Heart right ventricle (tissue), 16 donors: ENCODE measurements at regions not wholly inside any gene's neighbourhood (a gene's known extent, or its start where the extent isn't known, plus 50 kb on each side); places are given as distances from the start of the nearest gene placed in this dataset.

ENCODE experiments used
- ATAC-seq, 8 donors: fragments of 200-7000 bp; cut with Tn5 transposase; one replicate each; pipeline ENCODE4 v1.9.1; 2020; ENCODE audit warnings: mild to moderate bottlenecking in 8 of 8, moderate library complexity in 8 of 8, moderate number of reproducible peaks in 1 of 8
- DNase-seq, 2 donors: peaks; one replicate each; pipeline ENCODE4 v3.0.0-alpha.2; 2020
- H3K27ac ChIP-seq, 10 donors: fragments of 200-600 bp; sonication (generic) in 2 of 10; one replicate each; pipeline versions ENCODE4 v1.5.0 to v1.8.0; 2020 to 2022; ENCODE audit warnings: mild to moderate bottlenecking in 3 of 10
- H3K27me3 ChIP-seq, 7 donors: fragments of 200-600 bp; one replicate each; pipeline ENCODE4 v1.8.0; 2021 to 2022; ENCODE audit warnings: mild to moderate bottlenecking in 2 of 7
- H3K36me3 ChIP-seq, 9 donors: fragments of 200-600 bp; sonication (generic) in 1 of 9; one replicate each; pipeline versions ENCODE4 v1.5.0 to v1.8.0; 2020 to 2022; ENCODE audit warnings: mild to moderate bottlenecking in 2 of 9
- H3K4me1 ChIP-seq, 9 donors: fragments of 200-600 bp; sonication (generic) in 1 of 9; one replicate each; pipeline versions ENCODE4 v1.5.0 to v1.8.0; 2020 to 2022; ENCODE audit warnings: mild to moderate bottlenecking in 4 of 9
- H3K4me3 ChIP-seq, 10 donors: fragments of 200-600 bp; sonication (generic) in 2 of 10; one replicate each; pipeline versions ENCODE4 v1.5.0 to v1.8.0; 2020 to 2022; ENCODE audit warnings: mild to moderate bottlenecking in 7 of 10, moderate library complexity in 2 of 10
- H3K9me3 ChIP-seq, 11 donors: fragments of 200-600 bp in 10 of 11; sonication (generic) in 2 of 11; one replicate each; pipeline versions ENCODE4 v1.5.0 to v1.8.0; 2013 to 2022; ENCODE audit warnings: mild to moderate bottlenecking in 2 of 11, control low read depth in 1 of 11, moderate library complexity in 1 of 11
- WGBS, 2 donors: extraction: QIAGEN DNeasy Blood & Tissue Kit; methylation state at CpG; one replicate each; pipeline ENCODE4 v1.1.7; 2013; ENCODE audit warnings: inconsistent platforms in 1 of 2; 5-methylcytosine and 5-hydroxymethylcytosine counted together
- intact Hi-C, 10 donors: fragments of 100-400 bp; cut with DNase I; formaldehyde crosslinking; loops; one replicate each; pipeline versions ENCODE4 v1.11.1 to v1.14.2; 2022
- TF ChIP-seq, protein P1 (sequence below), 9 donors: fragments of 200-600 bp; sonication (generic) in 2 of 9; IDR thresholded peaks; one replicate each; pipeline versions ENCODE4 v1.5.0 to v1.8.0; 2021 to 2022; ENCODE audit warnings: antibody characterized with exemption in 9 of 9, mild to moderate bottlenecking in 5 of 9, moderate library complexity in 1 of 9
- donor health status: Arrhythmogenic right ventricular cardiomyopathy.
- donor health status: ischemic (EF 13 %, LVEDD 7.1; RV severe dilation, severe dysfunction).
- donor health status: healthy with polysubstance abuse.
- donor health status: DM: no; HTN: yes; CAD: no.
- donor health status: DM: no; HTN: no; CAD: no.
- donor health status: ischemic (EF 25% LVEDD 6.9; RV normal size, moderate dysfunction).
- donor health status: ischemic (EF 25% LVEDD 5.7; RV mildly dilated, moderate dysfunction).
- donor health status: healthy.
- donor health status: DM: yes; HTN: yes; CAD: no.
- donor health status: Ischemic cardiomyopathy.
- donor health status: ischemic (EF 35%, LVEDD 5.7; RV mildly dilated, moderate dysfunction).
- donor health status: nonischemic (EF 11% LVEDD 7.7; RV severe dilation, severe dysfunction).
- donor health status: DM: yes; HTN: yes; CAD: no.
- donor health status: PGD.
- donor health status: ischemic (EF 29% LVEDD 5.4; RV normal size, mild dysfunction).
- donor health status: nonischemic (EF 23%, LVEDD 6.1; RV moderate dilation, normal function).

DNA sequence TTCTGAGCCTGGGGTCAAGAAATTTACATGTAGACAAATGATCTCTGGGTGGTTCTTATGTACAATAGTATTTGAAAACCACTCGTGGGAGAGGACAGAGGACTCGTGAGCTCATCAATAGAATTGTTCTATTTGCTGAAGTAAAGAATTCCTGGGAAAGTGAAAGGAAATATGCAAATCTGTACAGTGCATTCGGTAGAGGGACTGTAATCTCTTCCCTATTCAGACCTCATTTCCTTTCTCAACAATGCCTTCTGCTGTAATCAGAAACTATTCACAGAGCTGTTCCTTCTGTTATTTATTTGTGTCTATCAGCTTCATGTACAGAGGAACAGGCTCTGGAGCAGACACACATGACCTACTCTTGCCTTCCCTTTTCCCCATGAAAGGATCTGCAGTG, 709.4 kb upstream of the KIRREL3 start:
- H3K27me3 ChIP-seq: no peaks in the 10 kb centered on the region
- TF ChIP-seq, protein P1, sequence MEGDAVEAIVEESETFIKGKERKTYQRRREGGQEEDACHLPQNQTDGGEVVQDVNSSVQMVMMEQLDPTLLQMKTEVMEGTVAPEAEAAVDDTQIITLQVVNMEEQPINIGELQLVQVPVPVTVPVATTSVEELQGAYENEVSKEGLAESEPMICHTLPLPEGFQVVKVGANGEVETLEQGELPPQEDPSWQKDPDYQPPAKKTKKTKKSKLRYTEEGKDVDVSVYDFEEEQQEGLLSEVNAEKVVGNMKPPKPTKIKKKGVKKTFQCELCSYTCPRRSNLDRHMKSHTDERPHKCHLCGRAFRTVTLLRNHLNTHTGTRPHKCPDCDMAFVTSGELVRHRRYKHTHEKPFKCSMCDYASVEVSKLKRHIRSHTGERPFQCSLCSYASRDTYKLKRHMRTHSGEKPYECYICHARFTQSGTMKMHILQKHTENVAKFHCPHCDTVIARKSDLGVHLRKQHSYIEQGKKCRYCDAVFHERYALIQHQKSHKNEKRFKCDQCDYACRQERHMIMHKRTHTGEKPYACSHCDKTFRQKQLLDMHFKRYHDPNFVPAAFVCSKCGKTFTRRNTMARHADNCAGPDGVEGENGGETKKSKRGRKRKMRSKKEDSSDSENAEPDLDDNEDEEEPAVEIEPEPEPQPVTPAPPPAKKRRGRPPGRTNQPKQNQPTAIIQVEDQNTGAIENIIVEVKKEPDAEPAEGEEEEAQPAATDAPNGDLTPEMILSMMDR (IDR thresholded peaks at IDR 0.05): no peak
- H3K4me1 ChIP-seq: no peaks in the 10 kb centered on the region
- no peak for DNase-seq
- peak in 2 of 8 donors; percentile 26 to 46 for ATAC-seq
- intact Hi-C loops: loop anchor here in 1 of 10 donors (5.0 kb wide), 1 partner anchor 1172 kb away; no protein-coding TSS in a partner anchor
- no peaks in the 10 kb centered on the region for H3K9me3 ChIP-seq
- no peak overlapping the region for H3K27ac ChIP-seq
- no peak overlapping the region for H3K4me3 ChIP-seq
- 31 to 36% methylated on average over 3 of the region's 3 CpGs for WGBS, 2 donors
- no peaks in the 10 kb centered on the region for H3K36me3 ChIP-seq

DNA sequence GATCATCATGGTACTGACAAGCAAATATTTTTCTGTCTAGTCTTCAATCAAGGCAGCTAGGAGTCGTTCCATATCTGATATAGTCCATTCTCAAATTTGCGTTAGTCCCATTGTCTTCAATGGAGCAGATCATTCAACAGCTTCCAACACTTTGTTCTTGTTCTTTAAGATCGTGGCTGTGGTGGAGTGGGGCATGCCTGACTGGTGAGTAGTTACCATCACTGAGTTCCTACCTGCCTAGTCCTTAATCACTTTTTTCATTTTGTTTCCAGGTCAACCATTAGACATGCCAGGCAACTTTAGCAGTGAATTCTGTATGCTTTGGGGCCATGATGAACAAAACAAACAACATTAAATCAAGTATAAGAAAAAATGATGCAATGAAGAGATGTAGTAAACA, 693.1 kb upstream of the KIRREL3 start:
- Histone ChIP-seq H3K9me3 (peaks cover 0 to 11% (median 0%) of the 10 kb centered on the region in 11 donors), H3K27ac (no peak overlapping the region), H3K4me3 (no peak overlapping the region), H3K36me3 (no peaks in the 10 kb centered on the region), H3K4me1 (no peaks in the 10 kb centered on the region), H3K27me3 (no peaks in the 10 kb centered on the region)
- intact Hi-C loops: no loop called here
- TF ChIP-seq, protein P1 (IDR thresholded peaks at IDR 0.05): no peak
- DNase-seq: no peak
- ATAC-seq: no peak
- WGBS, 2 donors: 72 to 78% methylated on average over 3 of the region's 3 CpGs

DNA sequence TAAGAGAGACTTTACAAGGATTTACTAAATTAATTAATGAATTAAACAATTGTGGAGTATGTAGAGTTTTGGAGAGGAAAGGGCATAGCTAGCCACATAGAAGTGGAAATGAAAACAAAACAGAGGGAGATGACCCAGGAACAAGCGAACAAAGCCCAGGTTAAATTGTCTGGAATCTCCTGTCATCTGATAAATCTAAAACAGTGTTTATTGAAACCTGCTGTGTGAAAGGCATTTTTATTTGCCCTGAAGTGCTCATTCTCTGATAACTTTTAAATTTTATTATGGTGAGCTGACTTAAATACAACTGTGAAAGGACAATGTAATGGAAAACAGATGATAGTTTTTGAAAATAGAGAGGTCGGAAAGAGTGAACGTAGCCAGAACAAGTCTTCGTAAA, 682.8 kb upstream of the KIRREL3 start:
- TF ChIP-seq, protein P1 (IDR thresholded peaks at IDR 0.05): no peak
- intact Hi-C loops: no loop called here
- no peak for DNase-seq
- WGBS, 2 donors: 92 to 94% methylated on average over 4 of the region's 4 CpGs
- no peak for ATAC-seq
- no peaks in the 10 kb centered on the region for H3K36me3 ChIP-seq
- no peaks in the 10 kb centered on the region for H3K9me3 ChIP-seq
- H3K27me3 ChIP-seq: no peaks in the 10 kb centered on the region
- H3K4me1 ChIP-seq: no peaks in the 10 kb centered on the region
- H3K4me3 ChIP-seq: no peak overlapping the region
- no peak overlapping the region for H3K27ac ChIP-seq

DNA sequence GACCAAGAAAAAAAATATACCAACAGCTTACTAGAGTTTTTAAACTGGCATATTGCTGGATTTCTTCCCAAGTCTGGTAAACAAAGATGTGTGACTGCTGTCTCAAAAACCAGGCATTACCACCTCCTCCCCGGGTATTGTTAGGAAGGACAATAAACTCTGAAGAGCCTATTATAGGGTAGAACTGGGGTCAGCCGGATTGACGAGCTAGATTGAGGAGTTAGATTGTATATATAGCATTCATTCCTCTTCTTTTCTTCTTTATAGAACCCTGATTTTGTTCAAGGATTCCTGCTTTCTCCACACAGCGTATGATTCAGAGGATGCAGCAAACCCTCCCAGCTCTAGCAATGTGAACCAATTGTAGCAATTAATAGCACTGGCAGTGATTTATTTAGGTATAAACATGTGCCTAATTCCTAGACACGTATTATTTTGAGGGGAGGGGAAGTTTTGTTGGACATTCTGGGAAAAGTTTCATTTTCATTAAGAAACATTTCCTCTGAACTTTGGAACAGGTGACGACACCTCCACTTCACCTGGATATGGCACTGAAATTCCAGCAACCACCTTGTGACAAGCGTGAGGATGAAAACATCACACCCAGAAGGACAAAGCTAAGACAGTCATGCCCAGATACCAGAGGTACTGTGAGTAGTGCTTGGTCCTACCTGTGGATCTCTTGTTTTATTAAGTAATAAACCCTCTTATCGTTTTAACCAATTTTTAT, 679.4 kb upstream of the KIRREL3 start:
- no peaks in the 10 kb centered on the region for H3K36me3 ChIP-seq
- H3K27ac ChIP-seq: no peak overlapping the region
- no peaks in the 10 kb centered on the region for H3K9me3 ChIP-seq
- DNase-seq (no peak), ATAC-seq (no peak)
- H3K4me3 ChIP-seq: no peak overlapping the region
- TF ChIP-seq, protein P1 (IDR thresholded peaks at IDR 0.05): no peak
- intact Hi-C loops: no loop called here
- H3K4me1 ChIP-seq: peaks cover 0 to 14% (median 7%) of the 10 kb centered on the region in 9 donors
- no peaks in the 10 kb centered on the region for H3K27me3 ChIP-seq
- 79 to 82% methylated on average over 8 of the region's 8 CpGs for WGBS, 2 donors
